ENCODE measurements at regions not wholly inside any gene's neighbourhood (a gene's known extent, or its start where the extent isn't known, plus 50 kb on each side); places are given as distances from the start of the nearest gene placed in this dataset.

DNA sequence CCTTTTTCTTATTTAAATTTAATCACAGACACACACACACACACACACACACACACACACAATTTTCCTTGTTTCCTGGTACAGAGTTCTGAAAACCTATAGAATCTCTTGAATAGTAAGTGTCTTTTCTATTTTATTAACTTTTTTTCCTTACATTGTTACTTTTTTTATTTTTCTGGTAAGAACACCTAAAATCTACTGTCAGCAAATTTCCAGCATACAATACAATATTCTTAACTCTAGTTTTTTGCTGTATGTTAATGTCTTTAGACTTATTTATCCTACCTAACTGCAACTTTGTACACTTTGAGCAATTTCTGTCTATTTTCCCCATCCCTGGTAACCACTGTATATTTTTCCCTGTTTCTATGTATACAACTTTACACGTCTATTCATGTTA is 1179.8 kb downstream of the SLITRK1 start:
- intact Hi-C loops (cut with micrococcal nuclease): no loop called here

DNA sequence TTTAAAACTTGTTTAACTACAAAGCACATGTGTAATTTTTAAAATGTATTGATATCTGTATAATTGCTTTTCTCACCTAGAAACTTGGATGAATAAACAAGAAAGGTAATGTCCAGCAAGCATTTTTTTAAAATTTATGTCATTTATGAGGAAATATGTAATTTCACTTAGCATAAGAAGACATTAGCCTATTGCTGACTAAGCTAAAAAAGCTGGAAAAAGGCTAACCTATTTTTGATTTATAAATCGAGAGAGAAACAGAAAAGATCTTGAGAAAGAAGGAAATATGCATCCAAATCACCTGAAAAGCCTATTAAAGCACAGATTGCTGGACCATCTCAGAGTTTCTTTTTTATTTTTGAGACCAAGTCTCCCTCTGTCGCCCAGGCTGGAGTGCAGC is 1181.3 kb downstream of the SLITRK1 start:
- intact Hi-C loops (cut with micrococcal nuclease): no loop called here

DNA sequence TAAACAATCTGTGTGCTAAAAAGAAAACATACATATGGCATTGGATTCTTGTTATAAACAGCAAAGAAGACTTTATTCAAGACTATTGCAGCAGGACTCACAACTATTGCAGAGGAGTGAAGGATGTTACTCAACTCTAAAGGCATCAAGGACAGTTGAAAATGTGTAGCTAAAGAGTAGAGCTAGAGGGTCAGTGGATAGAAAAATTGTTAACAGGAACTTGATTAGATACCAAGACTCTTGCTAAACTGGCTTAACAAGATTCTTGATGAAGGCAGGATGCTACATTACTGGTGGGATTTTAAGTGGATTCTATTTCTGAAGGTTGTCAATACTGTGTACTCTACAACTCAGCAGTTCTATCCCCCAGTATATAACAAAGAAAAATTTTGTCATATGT is 1183.3 kb downstream of the SLITRK1 start:
- intact Hi-C loops (cut with micrococcal nuclease): no loop called here

DNA sequence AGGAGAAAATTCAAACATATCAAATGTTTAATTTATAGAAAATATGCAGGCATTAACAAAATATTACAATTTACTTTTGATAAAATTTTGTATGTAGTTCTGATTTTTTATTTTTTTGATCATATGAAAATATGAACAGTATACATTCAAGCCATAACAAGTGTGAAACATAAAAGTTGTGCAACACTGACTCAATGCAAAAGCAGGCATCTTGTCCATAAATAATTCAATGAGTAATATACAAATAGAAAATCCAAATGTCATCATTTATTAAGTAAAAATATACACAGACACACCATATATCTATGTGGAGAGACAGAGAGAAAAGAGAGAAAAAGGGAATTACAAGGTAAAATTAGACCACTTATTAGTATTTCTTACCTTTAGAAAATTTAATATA is 1183.9 kb downstream of the SLITRK1 start:
- intact Hi-C loops (cut with micrococcal nuclease): no loop called here

DNA sequence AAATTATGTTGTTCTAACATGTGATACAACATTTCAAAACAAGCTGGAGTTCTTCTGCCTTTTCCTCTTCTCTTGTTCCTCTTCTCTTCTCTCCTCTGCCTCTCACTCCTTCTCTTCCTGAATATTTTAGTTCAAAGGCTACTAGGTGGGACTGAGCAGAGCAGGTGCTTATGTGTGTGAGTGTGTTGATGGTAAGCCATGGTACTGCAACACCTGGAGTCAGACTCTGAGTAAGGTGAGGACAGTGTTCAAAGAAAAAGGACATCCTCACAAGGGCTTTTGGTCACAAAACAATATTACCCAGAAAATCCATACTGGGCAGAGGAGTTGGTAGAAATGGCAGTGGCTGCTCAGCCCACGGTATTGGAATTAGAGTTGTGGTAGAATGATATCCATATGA is 1188.7 kb downstream of the SLITRK1 start:
- intact Hi-C loops (cut with micrococcal nuclease): no loop called here

DNA sequence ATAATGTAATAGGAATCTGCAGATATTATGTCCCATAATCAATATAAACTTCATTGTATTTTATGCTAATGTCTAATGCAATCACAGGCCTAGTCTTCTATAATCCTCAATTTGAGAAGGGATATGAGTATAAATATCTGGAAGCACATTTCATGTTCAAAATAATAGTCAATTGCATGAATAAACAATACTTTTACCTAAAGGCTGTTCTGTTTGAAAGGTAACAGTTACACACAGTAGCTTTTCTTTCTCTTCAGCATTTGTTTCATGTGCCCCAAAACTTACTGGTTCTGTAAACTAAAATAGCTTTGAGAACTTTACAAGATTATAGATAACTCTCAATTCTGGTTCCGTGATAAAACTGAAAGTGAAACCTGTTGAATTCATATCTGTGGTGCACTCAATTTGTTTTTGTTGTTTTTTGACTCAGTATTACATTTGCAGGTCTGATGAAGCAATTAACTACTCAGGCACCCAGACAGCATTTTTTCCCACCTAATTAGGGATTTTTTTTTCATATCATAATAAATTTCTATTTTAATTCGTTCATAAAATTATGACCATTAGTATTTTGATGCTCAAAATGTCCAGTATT is 1193.8 kb downstream of the SLITRK1 start:
- intact Hi-C loops (cut with micrococcal nuclease): no loop called here

DNA sequence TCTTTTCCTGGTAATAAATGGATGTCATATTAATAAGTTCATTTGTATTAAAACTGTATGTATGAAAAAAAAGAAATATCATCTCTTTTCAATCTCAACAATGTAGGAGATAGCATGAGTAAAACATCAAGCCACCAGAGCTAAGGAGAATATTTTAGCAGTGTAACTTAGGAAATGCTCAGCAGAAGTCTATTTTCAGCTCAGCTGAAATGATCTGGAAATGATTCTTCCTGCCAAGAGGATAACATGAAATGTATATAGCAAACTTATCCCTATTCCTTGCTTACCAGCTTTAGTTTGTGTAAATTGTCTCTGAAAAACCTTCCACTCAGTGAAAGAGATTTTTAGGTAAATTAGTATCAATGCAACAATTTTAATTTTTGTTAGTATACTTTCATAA is 1194.4 kb downstream of the SLITRK1 start:
- intact Hi-C loops (cut with micrococcal nuclease): no loop called here

DNA sequence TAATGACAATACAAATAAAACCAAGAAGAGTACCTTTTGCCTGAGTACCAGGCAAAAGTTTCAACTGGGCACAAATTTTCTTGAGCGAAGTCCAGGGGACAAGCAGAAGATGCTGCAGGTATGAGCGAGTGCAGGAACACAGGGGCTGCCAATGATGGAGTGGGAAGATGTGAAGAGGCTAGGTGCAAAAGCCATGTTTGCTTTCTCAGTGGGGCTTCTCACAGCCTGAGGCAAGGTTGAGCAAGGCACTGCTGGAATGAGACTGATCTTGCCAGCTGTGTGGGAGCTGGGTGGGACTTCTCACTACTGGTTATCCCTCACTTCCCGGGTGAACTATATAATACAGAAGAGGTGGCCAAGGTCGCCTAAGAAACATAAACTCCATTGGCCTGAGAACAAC is 1200.7 kb downstream of the SLITRK1 start:
- intact Hi-C loops (cut with micrococcal nuclease): no loop called here

DNA sequence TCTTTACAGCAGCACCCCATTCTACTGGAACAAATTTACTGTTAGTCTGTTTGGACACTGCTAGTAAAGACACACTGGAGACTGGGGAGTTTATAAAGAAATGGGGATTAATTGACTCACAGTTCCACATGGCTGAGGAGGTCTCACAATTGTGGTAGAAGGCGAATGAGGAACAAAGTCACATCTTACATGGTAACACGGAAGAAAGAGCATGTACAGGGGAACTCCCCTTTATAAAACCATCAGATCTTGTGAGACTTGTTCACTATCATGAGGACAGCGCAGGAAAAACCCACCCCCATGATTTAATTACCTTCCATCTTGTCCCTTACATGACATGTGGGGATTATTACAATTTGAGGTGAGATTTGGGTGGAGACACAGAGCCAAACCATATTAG is 1204.2 kb downstream of the SLITRK1 start:
- intact Hi-C loops (cut with micrococcal nuclease): no loop called here

DNA sequence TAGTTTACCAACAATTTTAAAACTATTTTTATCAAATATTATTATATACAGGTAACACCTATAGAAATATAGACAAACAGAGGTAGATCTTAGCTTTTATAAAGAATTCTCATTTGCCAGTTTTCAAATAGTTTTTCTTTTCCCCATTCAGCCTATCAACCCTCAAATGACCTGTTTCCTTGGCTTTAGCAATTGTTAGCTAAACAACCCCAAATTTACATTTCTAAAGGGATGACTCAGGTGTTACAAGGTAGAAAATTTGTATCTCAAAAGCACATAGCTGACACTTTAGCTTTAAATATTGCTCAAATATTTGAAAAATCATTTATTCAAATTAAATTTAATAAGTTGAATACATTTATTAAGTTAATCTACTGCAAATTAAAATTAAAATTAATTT is 1207.2 kb downstream of the SLITRK1 start:
- intact Hi-C loops (cut with micrococcal nuclease): no loop called here

DNA sequence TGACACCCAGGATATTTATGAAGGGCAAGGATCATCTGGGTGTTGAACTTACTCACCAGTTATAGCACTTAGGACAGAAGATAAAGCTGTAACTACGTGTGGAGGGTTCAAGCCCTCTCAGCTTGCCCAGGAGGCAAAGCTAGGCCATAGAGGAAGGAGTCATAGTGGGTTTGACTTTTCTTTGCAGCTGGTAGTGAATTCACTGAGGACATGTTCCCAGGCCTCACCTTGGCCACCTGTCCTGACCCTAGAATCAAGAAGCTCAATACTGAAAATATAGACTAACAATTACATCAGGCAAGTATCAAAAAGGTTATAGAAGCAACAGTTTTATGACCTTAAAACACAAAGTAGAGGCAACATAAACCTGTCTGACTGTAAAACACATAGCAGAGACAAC is 1207.7 kb downstream of the SLITRK1 start:
- intact Hi-C loops (cut with micrococcal nuclease): no loop called here

DNA sequence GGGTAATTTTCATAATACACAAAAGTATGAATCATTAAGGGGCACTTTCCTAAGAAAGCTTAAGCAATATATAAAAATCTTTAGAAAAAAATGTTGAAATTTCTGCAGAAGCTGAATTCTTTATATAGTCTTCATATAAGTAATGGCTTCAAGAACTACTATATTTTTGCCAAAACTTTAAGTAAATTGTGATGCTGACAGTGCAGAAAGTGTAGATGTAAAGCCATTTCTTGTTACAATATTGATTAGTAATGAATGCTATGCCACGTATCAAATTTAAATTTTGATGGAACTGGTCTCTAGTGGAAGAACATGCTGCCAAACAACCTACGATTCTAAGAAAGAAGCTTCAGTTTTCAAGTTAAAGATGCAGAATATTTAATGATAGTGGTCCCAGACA is 1210.0 kb downstream of the SLITRK1 start:
- intact Hi-C loops (cut with micrococcal nuclease): no loop called here

DNA sequence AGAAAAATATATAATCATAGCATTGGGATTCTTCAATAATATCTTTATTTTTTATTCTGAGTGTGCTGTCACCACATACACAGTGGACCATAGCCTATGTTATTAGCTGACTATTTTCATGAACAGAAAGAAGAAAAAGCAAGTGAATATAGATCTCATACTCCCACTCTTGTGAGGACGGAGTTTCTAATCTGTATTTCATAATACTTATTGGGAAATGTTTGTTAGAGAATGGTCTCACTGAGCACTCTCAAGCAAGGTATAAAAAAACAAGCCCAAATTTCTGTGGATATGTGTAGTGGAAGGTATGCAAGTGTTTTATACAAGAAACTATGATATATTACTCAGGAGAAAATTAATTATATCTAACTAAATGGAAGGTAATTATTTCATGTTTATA is 1218.1 kb downstream of the SLITRK1 start:
- intact Hi-C loops (cut with micrococcal nuclease): no loop called here

DNA sequence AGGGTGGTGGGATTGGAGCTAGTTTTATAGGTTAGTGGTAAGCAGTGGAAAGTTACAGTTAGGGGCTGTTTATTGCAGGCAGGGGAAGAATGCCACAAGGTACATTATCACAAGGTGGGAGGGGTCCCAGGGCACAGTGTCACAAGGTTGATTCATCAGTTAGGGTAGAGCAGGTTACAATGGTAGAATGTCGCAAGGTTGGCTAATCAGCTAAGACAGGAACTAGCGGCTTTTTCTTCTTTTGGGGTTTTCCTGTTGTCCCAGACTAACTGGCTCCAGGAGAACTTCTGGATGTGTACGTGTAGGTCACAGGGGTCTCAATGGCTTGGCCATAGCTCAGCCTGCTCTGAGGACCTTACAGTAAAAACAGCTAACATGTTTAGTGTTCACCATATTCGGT is 1221.1 kb downstream of the SLITRK1 start:
- intact Hi-C loops (cut with micrococcal nuclease): no loop called here

DNA sequence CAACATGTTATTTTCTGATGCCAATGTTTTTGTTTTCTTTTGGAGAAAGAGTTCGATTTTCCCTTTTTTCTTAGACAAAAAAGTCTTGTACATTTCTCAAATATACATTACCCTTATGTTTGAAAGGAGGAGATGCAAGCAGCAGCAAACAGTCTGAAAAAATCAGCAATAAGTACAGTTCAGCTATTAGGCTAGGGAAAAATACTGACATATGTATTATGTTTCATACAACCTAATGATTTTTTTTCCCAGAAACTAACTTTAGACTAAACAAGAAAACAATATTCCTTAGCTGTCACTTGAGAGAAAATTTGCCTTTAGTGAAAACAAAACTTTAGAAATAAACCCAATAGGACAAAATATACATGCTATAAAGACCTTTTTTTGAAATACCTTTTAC is 1223.5 kb downstream of the SLITRK1 start:
- intact Hi-C loops (cut with micrococcal nuclease): no loop called here

DNA sequence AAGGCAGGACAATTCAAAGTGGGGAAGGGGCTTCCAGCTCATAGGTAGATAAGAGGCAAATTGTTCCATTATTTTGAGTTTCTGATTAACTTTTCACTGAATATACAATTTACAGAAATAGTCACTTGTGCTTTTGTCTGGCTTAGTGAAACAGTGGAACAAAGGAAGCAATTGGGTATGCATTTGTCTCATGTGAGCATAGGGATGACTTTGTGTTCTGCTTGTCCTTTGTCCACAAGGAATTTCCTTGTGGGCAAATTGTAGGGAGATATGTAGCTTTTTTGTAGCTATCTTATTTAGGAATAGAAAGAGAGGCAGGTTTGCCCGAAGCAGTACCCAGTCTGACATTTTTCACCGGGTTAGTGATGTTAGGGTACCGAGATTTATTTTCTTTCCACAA is 1224.8 kb downstream of the SLITRK1 start:
- intact Hi-C loops (cut with micrococcal nuclease): no loop called here

DNA sequence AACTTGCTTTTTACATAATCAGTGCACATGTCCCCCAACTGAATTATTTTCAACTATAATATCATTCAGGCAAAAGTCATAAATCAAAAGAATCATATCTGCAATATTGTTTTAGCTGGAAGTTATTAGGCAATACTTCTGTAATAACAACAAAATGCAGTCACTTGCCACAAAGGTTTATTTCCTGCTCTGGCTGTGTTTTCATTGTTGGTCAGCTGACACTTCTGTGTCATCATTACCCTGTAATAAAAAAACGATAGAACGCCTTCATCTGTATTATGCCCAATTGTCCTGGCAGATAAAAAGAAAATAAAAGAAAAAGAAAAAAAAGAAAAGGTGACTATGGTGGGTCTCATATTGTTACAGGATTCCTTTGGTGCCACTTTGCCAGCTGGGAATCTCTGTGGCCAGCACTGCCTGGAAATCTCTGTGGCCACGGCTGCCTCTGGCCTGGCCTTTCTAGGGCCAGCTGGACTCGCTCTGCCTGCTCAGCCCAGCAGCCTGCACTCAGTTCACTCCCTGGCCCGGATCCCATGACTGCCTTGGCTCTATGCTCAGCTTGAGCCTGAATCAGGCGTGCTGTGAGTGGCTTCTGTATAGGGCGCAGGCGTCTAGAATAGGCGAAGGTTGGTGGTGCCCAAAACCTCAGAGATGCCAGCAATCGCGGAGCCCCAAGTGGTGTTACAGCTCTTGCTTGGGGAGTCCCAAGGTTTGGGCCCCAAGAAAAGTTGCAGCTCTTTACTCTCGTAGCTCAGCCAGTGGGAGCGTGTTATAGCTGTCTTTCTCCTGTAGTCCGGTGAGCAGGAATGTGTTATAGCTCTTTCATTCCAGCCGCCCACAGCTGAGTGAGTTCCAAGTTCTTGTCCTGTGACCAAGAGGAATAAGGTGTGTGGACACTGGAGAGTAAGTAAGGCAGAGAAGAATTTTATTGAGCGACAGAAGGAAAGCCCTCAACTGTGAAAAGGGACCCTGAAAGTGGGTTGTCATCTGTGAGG is 1227.1 kb downstream of the SLITRK1 start:
- intact Hi-C loops (cut with micrococcal nuclease): no loop called here

DNA sequence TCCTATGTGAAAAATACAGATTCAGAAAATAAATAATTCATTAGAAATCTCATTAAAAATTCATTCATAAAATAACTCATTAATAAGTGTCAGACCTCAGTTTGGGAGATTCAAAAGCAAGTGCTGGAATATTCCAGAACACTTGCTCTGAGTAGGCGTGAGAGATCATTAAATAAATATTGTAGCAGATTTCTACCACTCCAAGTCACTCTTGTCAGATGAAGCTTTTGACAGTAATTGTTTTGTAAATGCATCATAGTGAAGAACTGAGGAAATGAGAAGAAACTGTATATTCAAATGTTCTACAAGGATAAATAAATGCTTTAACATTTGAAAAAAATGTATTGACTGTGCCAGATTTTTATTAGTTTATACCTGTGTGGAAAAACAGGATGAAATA is 1228.1 kb downstream of the SLITRK1 start:
- intact Hi-C loops (cut with micrococcal nuclease): no loop called here

DNA sequence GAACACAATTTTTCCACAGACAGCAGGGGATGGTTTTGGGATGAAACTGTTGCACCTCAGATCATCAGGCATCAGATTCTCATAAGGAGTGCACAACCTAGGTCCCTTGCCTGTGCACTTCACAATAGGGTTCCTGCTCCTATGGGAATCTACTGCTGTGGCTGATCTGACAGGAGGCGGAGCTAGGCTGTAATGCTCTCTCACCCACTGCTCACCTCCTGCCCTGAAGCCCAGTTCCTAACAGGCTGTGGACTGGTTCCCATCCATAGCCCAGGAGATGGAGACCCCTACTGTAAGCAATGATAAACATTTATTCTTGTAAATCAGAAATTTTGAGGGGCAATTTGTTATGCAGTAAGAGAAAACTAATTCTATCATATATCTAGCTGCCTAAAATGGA is 1234.7 kb downstream of the SLITRK1 start:
- intact Hi-C loops (cut with micrococcal nuclease): no loop called here

DNA sequence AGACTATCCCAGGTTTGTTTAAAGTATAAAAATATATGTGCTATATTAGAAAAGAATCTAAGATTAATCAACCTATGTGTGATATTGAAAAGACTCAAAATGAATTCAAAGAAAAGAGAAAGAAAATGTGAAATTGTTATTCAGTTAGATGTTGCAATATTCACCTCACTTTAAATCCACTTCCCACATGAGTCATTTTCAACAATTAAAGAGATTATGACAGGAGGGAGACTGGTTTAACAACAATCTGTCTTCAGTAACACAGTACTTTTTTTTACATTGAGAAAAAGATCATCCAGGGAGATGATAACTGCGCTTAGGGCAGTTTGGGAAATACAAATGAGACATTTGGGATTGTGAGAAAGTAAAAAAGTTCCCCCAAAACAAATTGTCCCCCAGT is 1246.2 kb downstream of the SLITRK1 start:
- intact Hi-C loops (cut with micrococcal nuclease): no loop called here

DNA sequence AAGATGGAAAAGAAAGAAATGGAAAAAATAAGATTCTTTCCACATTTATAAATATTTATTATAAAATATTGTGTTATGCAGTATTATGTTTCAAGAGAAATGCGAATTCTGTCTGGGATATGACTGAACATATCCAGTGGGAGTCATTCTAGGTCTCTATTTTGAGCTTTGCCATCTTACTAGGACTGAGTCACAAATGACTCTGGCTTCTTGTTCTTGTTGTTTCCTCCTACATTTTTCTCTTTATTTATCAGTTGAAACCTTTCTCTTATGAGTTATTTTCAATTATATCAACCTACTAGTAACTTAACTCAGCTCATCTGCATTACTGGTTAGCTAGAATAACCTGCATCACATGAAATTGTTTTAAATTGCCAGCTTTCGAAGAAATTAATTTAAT is 1247.3 kb downstream of the SLITRK1 start:
- intact Hi-C loops (cut with micrococcal nuclease): no loop called here

DNA sequence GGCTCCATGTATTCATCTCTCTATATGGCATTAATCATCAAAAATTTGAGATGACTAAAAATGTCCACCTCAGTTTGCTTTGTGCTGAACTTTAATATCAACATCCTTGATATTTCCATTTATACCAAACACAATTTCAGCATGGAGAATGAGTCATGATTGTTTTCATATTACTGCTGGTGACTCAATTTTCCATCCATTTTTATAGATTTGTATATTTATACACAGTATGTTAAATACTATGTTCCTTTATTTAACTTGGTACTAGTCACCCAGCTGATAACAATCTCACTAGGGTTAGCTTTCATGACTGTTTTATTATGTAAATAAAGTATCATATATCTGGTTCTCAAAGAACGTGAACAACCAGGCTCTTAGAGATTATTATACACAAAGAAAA is 1255.1 kb downstream of the SLITRK1 start:
- intact Hi-C loops (cut with micrococcal nuclease): no loop called here

DNA sequence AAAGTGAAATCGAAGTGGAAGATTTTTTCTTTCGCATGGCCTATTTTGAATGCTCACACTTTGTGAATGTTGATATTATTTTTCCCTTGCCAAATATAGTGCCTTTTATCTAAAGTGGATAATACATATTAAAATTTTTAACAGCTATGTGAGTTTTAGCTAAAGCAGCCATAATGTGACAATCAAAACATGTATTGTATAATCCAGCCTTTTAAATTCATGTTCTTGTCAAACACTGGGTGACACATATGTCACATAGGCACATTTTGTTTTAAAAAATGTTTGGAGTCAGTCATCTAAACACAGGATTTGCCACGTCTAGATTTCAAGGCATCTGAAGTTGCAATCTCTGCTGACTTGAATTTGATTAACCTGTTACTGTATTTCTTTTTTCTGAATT is 1256.6 kb downstream of the SLITRK1 start:
- intact Hi-C loops (cut with micrococcal nuclease): no loop called here

All from T-helper 2 cell treated with Interferon-gamma antibody and Interleukin-4, amounts not matched to agents 100 ng/mL and 5 ng/mL, for 36 hours (primary cell).